MCF 10A (cell line): ENCODE measurements at regions not wholly inside any gene's neighbourhood (a gene's known extent, or its start where the extent isn't known, plus 50 kb on each side); places are given as distances from the start of the nearest gene placed in this dataset.

ENCODE experiments used
- BruUV-seq: library from RNA; stranded (reverse); fragments of 400-500 nt; replicated peaks from 2 replicates; lab custom pipeline; 2021; lab: Mats Ljungman, UMichigan
- CTCF ChIA-PET: fragments of 300-600 bp; sonication (Branson Sonifier 250); formaldehyde crosslinking; extraction: SDS; loops from one replicate; lab custom pipeline; 2021; ENCODE audit warnings: antibody characterized with exemption, inconsistent platforms; lab: Yijun Ruan, JAX
- POLR2A ChIA-PET: fragments of 300-600, 350-650 bp; sonication (Branson Sonifier 250); formaldehyde crosslinking; extraction: SDS; loops from one replicate; lab custom pipeline; 2020; ENCODE audit warnings: antibody characterized with exemption, inconsistent platforms; lab: Yijun Ruan, JAX
- DNase-seq: peaks from one replicate; pipeline ENCODE4 v3.0.0-alpha.2; 2018; ENCODE audit not compliant: unreplicated experiment
- H3K27ac Mint-ChIP-seq: one replicate; pipeline ENCODE4 v1.8.0; 2022; ENCODE audit warnings: mild to moderate bottlenecking, low read depth, mixed read lengths; ENCODE audit not compliant: unreplicated experiment
- H3K27me3 Mint-ChIP-seq: one replicate; pipeline ENCODE4 v1.8.0; 2022; ENCODE audit warnings: mixed read lengths; ENCODE audit not compliant: insufficient read depth, unreplicated experiment
- H3K36me3 Mint-ChIP-seq: one replicate; pipeline ENCODE4 v1.8.0; 2022; ENCODE audit warnings: mild to moderate bottlenecking, moderate library complexity, mixed read lengths; ENCODE audit not compliant: insufficient read depth, unreplicated experiment
- H3K4me1 Mint-ChIP-seq: one replicate; pipeline ENCODE4 v1.8.0; 2022; ENCODE audit warnings: mixed read lengths; ENCODE audit not compliant: insufficient read depth, unreplicated experiment
- H3K4me3 Mint-ChIP-seq: one replicate; pipeline ENCODE4 v1.8.0; 2022; ENCODE audit warnings: mild to moderate bottlenecking, moderate library complexity, mixed read lengths; ENCODE audit not compliant: unreplicated experiment
- H3K9me3 Mint-ChIP-seq: one replicate; pipeline ENCODE4 v1.8.0; 2022; ENCODE audit warnings: mixed read lengths; ENCODE audit not compliant: unreplicated experiment
- CTCF ChIP-seq: fragments of 200-600 bp; IDR thresholded peaks from one replicate; pipeline ENCODE4 v1.8.0; 2022; ENCODE audit warnings: antibody characterized with exemption, mild to moderate bottlenecking; ENCODE audit not compliant: unreplicated experiment
- intact Hi-C: fragments of 100-400 bp; cut with micrococcal nuclease; formaldehyde crosslinking; loops from 2 replicates; pipeline ENCODE4 v1.14.1; 2022

GRCh38 chr2:521853-522530 lies 155.2 kb downstream of the TMEM18 start:
- BruUV-seq = no TSS peak
- intact Hi-C loops = loop anchor here (10.0 kb wide), 2 partner anchors 277 to 1243 kb away; no protein-coding TSS in a partner anchor
- POLR2A ChIA-PET = no interaction called here
- no peak for DNase-seq
- CTCF ChIA-PET = no interaction called here
- Mint-ChIP-seq H3K9me3 (no peaks in the 10 kb centered on the region), H3K27ac (no peak overlapping the region), H3K27me3 (no peaks in the 10 kb centered on the region), H3K4me3 (no peak overlapping the region), H3K4me1 (peaks cover 7% of the 10 kb centered on the region), H3K36me3 (no peaks in the 10 kb centered on the region)
- TF ChIP-seq CTCF = no peak

GRCh38 chr2:520663-521340 lies 156.4 kb downstream of the TMEM18 start:
- BruUV-seq = no TSS peak
- TF ChIP-seq CTCF = no peak
- no peak for DNase-seq
- Mint-ChIP-seq H3K9me3 (no peaks in the 10 kb centered on the region), H3K36me3 (no peaks in the 10 kb centered on the region), H3K27me3 (no peaks in the 10 kb centered on the region), H3K4me1 (peaks cover 7% of the 10 kb centered on the region), H3K27ac (no peak overlapping the region), H3K4me3 (no peak overlapping the region)
- ChIA-PET CTCF (interaction anchor here (1.8 kb wide), 1 partner anchor 25 kb away, joined by 4 read pairs; no protein-coding TSS in a partner anchor), POLR2A (no interaction called here)
- intact Hi-C loops = loop anchor here (10.0 kb wide), 2 partner anchors 276 to 1244 kb away; no protein-coding TSS in a partner anchor

- BruUV-seq = no TSS peak
- no peaks in the 10 kb centered on the region for H3K27me3 Mint-ChIP-seq
- no peak overlapping the region for H3K4me3 Mint-ChIP-seq
- DNase-seq = no peak
- POLR2A ChIA-PET = no interaction called here
- intact Hi-C loops = no loop called here
- no peaks in the 10 kb centered on the region for H3K4me1 Mint-ChIP-seq
- H3K27ac Mint-ChIP-seq = no peak overlapping the region
- no peaks in the 10 kb centered on the region for H3K9me3 Mint-ChIP-seq
- CTCF ChIA-PET = no interaction called here
- H3K36me3 Mint-ChIP-seq = no peaks in the 10 kb centered on the region
- TF ChIP-seq CTCF = no peak
Observed at GRCh38 chr2:516944-517343, 160.3 kb downstream of the TMEM18 start.

GRCh38 chr2:516131-516530 lies 161.1 kb downstream of the TMEM18 start:
- DNase-seq = no peak
- no peaks in the 10 kb centered on the region for H3K9me3 Mint-ChIP-seq
- CTCF ChIA-PET = no interaction called here
- POLR2A ChIA-PET = no interaction called here
- no TSS peak for BruUV-seq
- H3K36me3 Mint-ChIP-seq = no peaks in the 10 kb centered on the region
- no peak overlapping the region for H3K27ac Mint-ChIP-seq
- H3K4me1 Mint-ChIP-seq = no peaks in the 10 kb centered on the region
- no peak for TF ChIP-seq CTCF
- H3K27me3 Mint-ChIP-seq = no peaks in the 10 kb centered on the region
- intact Hi-C loops = no loop called here
- no peak overlapping the region for H3K4me3 Mint-ChIP-seq
